Loucy (cell line): ENCODE measurements at regions not wholly inside any gene's neighbourhood (a gene's known extent, or its start where the extent isn't known, plus 50 kb on each side); places are given as distances from the start of the nearest gene placed in this dataset.

Source experiments
- EZH2phosphoT487 ChIP-seq: fragments of 200-600 bp; IDR thresholded peaks from 2 replicates; pipeline ENCODE4 v1.6.1; 2018; ENCODE audit warnings: antibody characterized with exemption, mild to moderate bottlenecking, moderate library complexity, borderline replicate concordance
- TF ChIP-seq, protein P1 (sequence below): fragments of 200-600 bp; sonication (generic); conservative IDR thresholded peaks from 2 replicates; pipeline ENCODE4 v1.5.1; 2014; ENCODE audit warnings: mild to moderate bottlenecking, antibody characterized with exemption, low read length

DNA sequence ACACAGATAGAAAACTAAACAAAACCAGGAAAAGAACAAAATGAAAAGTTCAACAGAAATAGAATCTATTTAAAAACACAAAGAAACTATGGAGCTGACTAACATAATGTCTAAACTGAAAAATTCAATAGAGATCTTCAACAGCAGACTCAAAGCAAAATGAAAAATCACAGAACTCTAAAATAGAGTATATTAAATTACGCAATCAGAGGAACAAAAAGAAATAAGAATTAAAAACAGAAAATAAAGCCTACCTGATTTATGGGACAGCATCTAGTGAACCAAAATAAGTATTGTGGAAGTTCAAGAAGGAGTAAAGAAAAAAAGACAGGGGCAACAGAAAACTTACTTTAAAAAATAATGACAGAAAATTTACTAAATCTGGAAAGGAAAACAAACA lies 152.1 kb upstream of the GALNT5 start:
- TF ChIP-seq, protein P1, sequence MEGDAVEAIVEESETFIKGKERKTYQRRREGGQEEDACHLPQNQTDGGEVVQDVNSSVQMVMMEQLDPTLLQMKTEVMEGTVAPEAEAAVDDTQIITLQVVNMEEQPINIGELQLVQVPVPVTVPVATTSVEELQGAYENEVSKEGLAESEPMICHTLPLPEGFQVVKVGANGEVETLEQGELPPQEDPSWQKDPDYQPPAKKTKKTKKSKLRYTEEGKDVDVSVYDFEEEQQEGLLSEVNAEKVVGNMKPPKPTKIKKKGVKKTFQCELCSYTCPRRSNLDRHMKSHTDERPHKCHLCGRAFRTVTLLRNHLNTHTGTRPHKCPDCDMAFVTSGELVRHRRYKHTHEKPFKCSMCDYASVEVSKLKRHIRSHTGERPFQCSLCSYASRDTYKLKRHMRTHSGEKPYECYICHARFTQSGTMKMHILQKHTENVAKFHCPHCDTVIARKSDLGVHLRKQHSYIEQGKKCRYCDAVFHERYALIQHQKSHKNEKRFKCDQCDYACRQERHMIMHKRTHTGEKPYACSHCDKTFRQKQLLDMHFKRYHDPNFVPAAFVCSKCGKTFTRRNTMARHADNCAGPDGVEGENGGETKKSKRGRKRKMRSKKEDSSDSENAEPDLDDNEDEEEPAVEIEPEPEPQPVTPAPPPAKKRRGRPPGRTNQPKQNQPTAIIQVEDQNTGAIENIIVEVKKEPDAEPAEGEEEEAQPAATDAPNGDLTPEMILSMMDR, result no peak
- TF ChIP-seq EZH2phosphoT487, result no peak
